ENCODE measurements at regions not wholly inside any gene's neighbourhood (a gene's known extent, or its start where the extent isn't known, plus 50 kb on each side); places are given as distances from the start of the nearest gene placed in this dataset.

GRCh38 chr11:70551351-70552166, 153.2 kb downstream of the CTTN start (continued):
- TF ChIP-seq CTCF (IDR thresholded peaks at IDR 0.05; ENCODE audit: poor library complexity, severe bottlenecking) (no peak), POLR2AphosphoS5 (IDR thresholded peaks at IDR 0.05) (no peak), EZH2 (IDR thresholded peaks at IDR 0.05; ENCODE audit: borderline replicate concordance, insufficient read depth, low read length, poor library complexity, severe bottlenecking) (no peak)

DNA sequence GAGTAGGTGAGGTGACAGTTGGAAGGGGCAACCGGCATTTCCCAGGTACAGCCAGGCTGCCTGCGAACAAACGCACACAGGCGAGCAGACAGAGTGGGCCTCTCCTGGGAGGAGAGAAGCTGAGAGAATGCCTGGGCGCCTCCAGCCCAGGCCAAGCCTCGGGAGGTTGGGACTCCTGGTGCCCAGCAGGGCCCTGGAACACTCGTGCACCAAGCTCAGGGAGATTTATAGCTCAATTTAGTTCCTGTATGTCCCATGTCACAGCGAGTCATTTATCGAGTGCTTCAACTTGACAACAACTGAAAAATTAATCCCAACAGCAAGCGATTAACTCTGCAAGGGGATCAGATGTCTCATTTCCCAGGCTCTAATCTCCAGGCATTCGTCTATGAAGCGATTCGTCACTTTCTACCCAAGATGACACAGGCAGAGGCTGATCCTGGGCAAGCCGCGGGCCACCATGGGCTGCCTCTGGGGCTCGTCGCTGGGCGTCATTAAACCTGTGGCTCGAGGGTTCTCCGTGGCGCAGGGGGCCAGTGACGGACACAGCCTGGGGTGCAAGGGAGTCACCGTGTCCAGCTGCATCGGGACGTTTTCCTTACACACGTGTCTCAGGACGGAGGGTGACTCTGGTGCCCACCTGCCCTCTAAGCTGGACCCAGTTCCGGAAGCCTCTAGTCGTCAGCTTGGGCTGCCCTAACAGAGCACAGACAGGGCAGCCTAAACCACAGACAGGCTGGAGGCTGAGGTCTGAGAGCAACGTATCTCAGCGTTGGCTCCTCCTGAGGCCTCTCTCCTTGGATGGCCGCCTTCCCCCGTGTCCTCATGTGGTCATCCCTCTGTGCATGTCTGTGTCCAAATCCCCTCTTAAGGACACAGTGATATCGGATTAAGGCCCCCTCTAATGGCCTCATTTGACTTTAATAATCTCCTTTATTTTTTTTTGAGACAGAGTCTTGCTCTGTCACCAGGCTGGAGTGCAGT, 154.1 kb downstream of the CTTN start:
- TF ChIP-seq MXI1 (conservative IDR thresholded peaks at IDR 0.05; ENCODE audit: poor library complexity, severe bottlenecking) = no peak
- TF ChIP-seq POLR2AphosphoS5 (IDR thresholded peaks at IDR 0.05) = no peak
- no peak for TF ChIP-seq EP300 (conservative IDR thresholded peaks at IDR 0.05; ENCODE audit: poor library complexity, severe bottlenecking)
- no peak for TF ChIP-seq EZH2 (IDR thresholded peaks at IDR 0.05; ENCODE audit: borderline replicate concordance, insufficient read depth, low read length, poor library complexity, severe bottlenecking)
- H3K27ac ChIP-seq (ENCODE audit: low read length) = no peak overlapping the region

GRCh38 chr11:70555078-70555477, 156.7 kb downstream of the CTTN start:
- H2AFZ ChIP-seq (ENCODE audit: low read depth, low read length) = no peak overlapping the region
- H4K20me1 ChIP-seq (ENCODE audit: insufficient read depth) = no peaks in the 10 kb centered on the region
- H3F3A ChIP-seq (ENCODE audit: insufficient read depth, low read length, poor library complexity, severe bottlenecking) = no peaks in the 10 kb centered on the region
- H3K36me3 ChIP-seq (ENCODE audit: insufficient read depth, low read length) = no peaks in the 10 kb centered on the region
- no peak overlapping the region for H3K4me3 ChIP-seq (ENCODE audit: low read length)
- no peak for TF ChIP-seq POLR2AphosphoS5 (IDR thresholded peaks at IDR 0.05)
- no peak for TF ChIP-seq MXI1 (conservative IDR thresholded peaks at IDR 0.05; ENCODE audit: poor library complexity, severe bottlenecking)
- TF ChIP-seq, protein P1, sequence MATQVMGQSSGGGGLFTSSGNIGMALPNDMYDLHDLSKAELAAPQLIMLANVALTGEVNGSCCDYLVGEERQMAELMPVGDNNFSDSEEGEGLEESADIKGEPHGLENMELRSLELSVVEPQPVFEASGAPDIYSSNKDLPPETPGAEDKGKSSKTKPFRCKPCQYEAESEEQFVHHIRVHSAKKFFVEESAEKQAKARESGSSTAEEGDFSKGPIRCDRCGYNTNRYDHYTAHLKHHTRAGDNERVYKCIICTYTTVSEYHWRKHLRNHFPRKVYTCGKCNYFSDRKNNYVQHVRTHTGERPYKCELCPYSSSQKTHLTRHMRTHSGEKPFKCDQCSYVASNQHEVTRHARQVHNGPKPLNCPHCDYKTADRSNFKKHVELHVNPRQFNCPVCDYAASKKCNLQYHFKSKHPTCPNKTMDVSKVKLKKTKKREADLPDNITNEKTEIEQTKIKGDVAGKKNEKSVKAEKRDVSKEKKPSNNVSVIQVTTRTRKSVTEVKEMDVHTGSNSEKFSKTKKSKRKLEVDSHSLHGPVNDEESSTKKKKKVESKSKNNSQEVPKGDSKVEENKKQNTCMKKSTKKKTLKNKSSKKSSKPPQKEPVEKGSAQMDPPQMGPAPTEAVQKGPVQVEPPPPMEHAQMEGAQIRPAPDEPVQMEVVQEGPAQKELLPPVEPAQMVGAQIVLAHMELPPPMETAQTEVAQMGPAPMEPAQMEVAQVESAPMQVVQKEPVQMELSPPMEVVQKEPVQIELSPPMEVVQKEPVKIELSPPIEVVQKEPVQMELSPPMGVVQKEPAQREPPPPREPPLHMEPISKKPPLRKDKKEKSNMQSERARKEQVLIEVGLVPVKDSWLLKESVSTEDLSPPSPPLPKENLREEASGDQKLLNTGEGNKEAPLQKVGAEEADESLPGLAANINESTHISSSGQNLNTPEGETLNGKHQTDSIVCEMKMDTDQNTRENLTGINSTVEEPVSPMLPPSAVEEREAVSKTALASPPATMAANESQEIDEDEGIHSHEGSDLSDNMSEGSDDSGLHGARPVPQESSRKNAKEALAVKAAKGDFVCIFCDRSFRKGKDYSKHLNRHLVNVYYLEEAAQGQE (IDR thresholded peaks at IDR 0.05; ENCODE audit: borderline replicate concordance) = no peak
- no peak for TF ChIP-seq TAF1 (IDR thresholded peaks at IDR 0.05; ENCODE audit: low read depth)
- TF ChIP-seq EZH2 (IDR thresholded peaks at IDR 0.05; ENCODE audit: borderline replicate concordance, insufficient read depth, low read length, poor library complexity, severe bottlenecking) = no peak
- no peak for TF ChIP-seq CTCF (IDR thresholded peaks at IDR 0.05; ENCODE audit: poor library complexity, severe bottlenecking)
- TF ChIP-seq SMC3 (conservative IDR thresholded peaks at IDR 0.05; ENCODE audit: poor library complexity) = no peak
- TF ChIP-seq RAD21 (conservative IDR thresholded peaks at IDR 0.05) = no peak
- TF ChIP-seq EP300 (conservative IDR thresholded peaks at IDR 0.05; ENCODE audit: poor library complexity, severe bottlenecking) = no peak
- H3K9ac ChIP-seq (ENCODE audit: low read length) = no peak overlapping the region
- H3K9me2 ChIP-seq (ENCODE audit: insufficient read depth, low read length) = no peaks in the 10 kb centered on the region
- H3K27ac ChIP-seq (ENCODE audit: low read length) = no peak overlapping the region
- no peaks in the 10 kb centered on the region for H3K9me3 ChIP-seq (ENCODE audit: low read length)
- H3K4me2 ChIP-seq (ENCODE audit: low read length) = no peak overlapping the region
- no peaks in the 10 kb centered on the region for H3K79me2 ChIP-seq (replicated peaks; ENCODE audit: insufficient read depth, low read length)
- no peaks in the 10 kb centered on the region for H3K27me3 ChIP-seq (ENCODE audit: insufficient read depth, low read depth, low read length)

More for the DNA sequence above, 154.1 kb downstream of the CTTN start:
- H4K20me1 ChIP-seq (ENCODE audit: insufficient read depth) = no peaks in the 10 kb centered on the region
- no peaks in the 10 kb centered on the region for H3K9me2 ChIP-seq (ENCODE audit: insufficient read depth, low read length)
- H3K9me3 ChIP-seq (ENCODE audit: low read length) = no peaks in the 10 kb centered on the region
- H3K36me3 ChIP-seq (ENCODE audit: insufficient read depth, low read length) = no peaks in the 10 kb centered on the region
- H3F3A ChIP-seq (ENCODE audit: insufficient read depth, low read length, poor library complexity, severe bottlenecking) = no peaks in the 10 kb centered on the region
- no peak overlapping the region for H3K4me3 ChIP-seq (ENCODE audit: low read length)
- no peaks in the 10 kb centered on the region for H3K27me3 ChIP-seq (ENCODE audit: insufficient read depth, low read depth, low read length)
- no peaks in the 10 kb centered on the region for H3K79me2 ChIP-seq (replicated peaks; ENCODE audit: insufficient read depth, low read length)
- no peak overlapping the region for H3K4me2 ChIP-seq (ENCODE audit: low read length)
- no peak overlapping the region for H2AFZ ChIP-seq (ENCODE audit: low read depth, low read length)
- H3K9ac ChIP-seq (ENCODE audit: low read length) = no peak overlapping the region
